ENCODE measurements at regions not wholly inside any gene's neighbourhood (a gene's known extent, or its start where the extent isn't known, plus 50 kb on each side); places are given as distances from the start of the nearest gene placed in this dataset.

DNA sequence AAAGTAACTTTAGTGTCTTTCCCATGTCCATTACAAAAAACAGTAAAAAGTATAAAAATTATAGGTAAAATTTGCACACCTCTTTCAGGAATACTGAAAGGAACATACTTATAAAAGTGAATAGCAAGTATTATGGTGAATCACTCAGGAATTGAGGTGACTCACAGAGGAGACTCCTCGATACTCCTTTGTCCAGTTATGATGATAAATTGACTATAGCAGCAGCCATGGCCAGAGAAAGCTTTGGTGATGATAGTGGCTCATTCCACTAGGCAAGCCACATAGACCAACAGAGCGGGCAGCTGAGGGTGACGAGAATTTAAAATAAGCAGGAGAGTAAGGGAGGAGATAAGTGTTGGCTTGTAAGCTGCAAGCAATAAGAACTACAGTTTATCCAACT, 1231.1 kb upstream of the CELF2 start:
- TF ChIP-seq, protein P1, sequence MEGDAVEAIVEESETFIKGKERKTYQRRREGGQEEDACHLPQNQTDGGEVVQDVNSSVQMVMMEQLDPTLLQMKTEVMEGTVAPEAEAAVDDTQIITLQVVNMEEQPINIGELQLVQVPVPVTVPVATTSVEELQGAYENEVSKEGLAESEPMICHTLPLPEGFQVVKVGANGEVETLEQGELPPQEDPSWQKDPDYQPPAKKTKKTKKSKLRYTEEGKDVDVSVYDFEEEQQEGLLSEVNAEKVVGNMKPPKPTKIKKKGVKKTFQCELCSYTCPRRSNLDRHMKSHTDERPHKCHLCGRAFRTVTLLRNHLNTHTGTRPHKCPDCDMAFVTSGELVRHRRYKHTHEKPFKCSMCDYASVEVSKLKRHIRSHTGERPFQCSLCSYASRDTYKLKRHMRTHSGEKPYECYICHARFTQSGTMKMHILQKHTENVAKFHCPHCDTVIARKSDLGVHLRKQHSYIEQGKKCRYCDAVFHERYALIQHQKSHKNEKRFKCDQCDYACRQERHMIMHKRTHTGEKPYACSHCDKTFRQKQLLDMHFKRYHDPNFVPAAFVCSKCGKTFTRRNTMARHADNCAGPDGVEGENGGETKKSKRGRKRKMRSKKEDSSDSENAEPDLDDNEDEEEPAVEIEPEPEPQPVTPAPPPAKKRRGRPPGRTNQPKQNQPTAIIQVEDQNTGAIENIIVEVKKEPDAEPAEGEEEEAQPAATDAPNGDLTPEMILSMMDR (IDR thresholded peaks at IDR 0.05): no peak
- TF ChIP-seq POLR2A (IDR thresholded peaks at IDR 0.05): no peak
